Left ventricle myocardium superior (tissue), 1 donor: ENCODE measurements at regions not wholly inside any gene's neighbourhood (a gene's known extent, or its start where the extent isn't known, plus 50 kb on each side); places are given as distances from the start of the nearest gene placed in this dataset.
"Not testable (repeated sequence)": the region's sequence is repeated elsewhere in the genome, so short reads cannot be mapped to it uniquely, and the experiment has no call there.

ENCODE experiments used
- ATAC-seq: fragments of 200-7000 bp; cut with Tn5 transposase; one replicate; pipeline ENCODE4 v1.9.1; 2020; ENCODE audit warnings: mild to moderate bottlenecking, moderate library complexity
- DNase-seq: peaks from one replicate; pipeline ENCODE4 v3.0.0-alpha.2; 2020
- intact Hi-C: fragments of 100-400 bp; cut with micrococcal nuclease; formaldehyde crosslinking; loops from one replicate; pipeline ENCODE4 v1.11.0; 2022
- donor health status: DM: no; HTN: yes; CAD: no; lungs with severe emphysema.

- ATAC-seq, result no peak
- no peak for DNase-seq
- intact Hi-C loops, result no loop called here
Measured at GRCh38 chr17:53234138-53234537, 588.6 kb upstream of the KIF2B start.

GRCh38 chr17:53227514-53227913 lies 595.2 kb upstream of the KIF2B start:
- DNase-seq, result no peak
- intact Hi-C loops, result no loop called here
- ATAC-seq, result no peak

- ATAC-seq (no peak), DNase-seq (no peak)
- intact Hi-C loops, result no loop called here
Measured at GRCh38 chr17:53227111-53227510, 595.6 kb upstream of the KIF2B start.

- intact Hi-C loops, result no loop called here
- ATAC-seq, result no peak
- no peak for DNase-seq
Measured at GRCh38 chr17:53219821-53220220, 602.9 kb upstream of the KIF2B start.

GRCh38 chr17:53218723-53219122 lies 604.0 kb upstream of the KIF2B start:
- DNase-seq (no peak), ATAC-seq (no peak)
- intact Hi-C loops, result no loop called here

- intact Hi-C loops, result no loop called here
- DNase-seq, result no peak
- no peak for ATAC-seq
Measured at GRCh38 chr17:53217311-53217710, 605.4 kb upstream of the KIF2B start.

GRCh38 chr17:53208935-53209334 lies 613.8 kb upstream of the KIF2B start:
- DNase-seq, intact Hi-C loops, ATAC-seq: not testable (repeated sequence)

GRCh38 chr17:53193044-53193443 lies 629.7 kb upstream of the KIF2B start:
- intact Hi-C loops, result no loop called here
- no peak for ATAC-seq
- no peak for DNase-seq

GRCh38 chr17:53191878-53192277 lies 630.8 kb upstream of the KIF2B start:
- DNase-seq (no peak), ATAC-seq (no peak)
- intact Hi-C loops, result no loop called here

- ATAC-seq (no peak), DNase-seq (no peak)
Measured at GRCh38 chr17:53186001-53186400, 636.7 kb upstream of the KIF2B start.

GRCh38 chr17:53176629-53177028 lies 646.1 kb upstream of the KIF2B start:
- DNase-seq, result no peak
- intact Hi-C loops, result no loop called here
- ATAC-seq, result no peak

More at GRCh38 chr17:53186001-53186400, 636.7 kb upstream of the KIF2B start:
- intact Hi-C loops, result no loop called here

GRCh38 chr17:53168413-53168812 lies 654.3 kb upstream of the KIF2B start:
- intact Hi-C loops, result no loop called here
- ATAC-seq (no peak), DNase-seq (no peak)

GRCh38 chr17:53166731-53167130 lies 656.0 kb upstream of the KIF2B start:
- intact Hi-C loops, result no loop called here
- no peak for ATAC-seq
- no peak for DNase-seq

- intact Hi-C loops, result no loop called here
- ATAC-seq, result no peak
- DNase-seq, result no peak
Measured at GRCh38 chr17:53150101-53150698, 672.5 kb upstream of the KIF2B start.

GRCh38 chr17:53149316-53149715 lies 673.4 kb upstream of the KIF2B start:
- no peak for DNase-seq
- no peak for ATAC-seq
- intact Hi-C loops, result no loop called here

GRCh38 chr17:53148058-53148457 lies 674.7 kb upstream of the KIF2B start:
- intact Hi-C loops, result no loop called here
- DNase-seq (no peak), ATAC-seq (no peak)

- intact Hi-C loops, result no loop called here
- DNase-seq (no peak), ATAC-seq (no peak)
Measured at GRCh38 chr17:53142890-53143289, 679.8 kb upstream of the KIF2B start.

GRCh38 chr17:53141731-53142130 lies 681.0 kb upstream of the KIF2B start:
- ATAC-seq (no peak), DNase-seq (no peak)
- intact Hi-C loops, result no loop called here

- intact Hi-C loops, result no loop called here
- DNase-seq (no peak), ATAC-seq (no peak)
Measured at GRCh38 chr17:53141280-53141679, 681.4 kb upstream of the KIF2B start.

- intact Hi-C loops, result no loop called here
- no peak for ATAC-seq
- DNase-seq, result no peak
Measured at GRCh38 chr17:53137869-53138268, 684.9 kb upstream of the KIF2B start.

GRCh38 chr17:53135969-53136368 lies 686.8 kb upstream of the KIF2B start:
- no peak for ATAC-seq
- intact Hi-C loops, result no loop called here
- no peak for DNase-seq

- intact Hi-C loops, result no loop called here
- no peak for ATAC-seq
- DNase-seq, result no peak
Measured at GRCh38 chr17:53134548-53134947, 688.2 kb upstream of the KIF2B start.
